Activated T-cell treated with anti-CD3 and anti-CD28 coated beads for 24 hours (primary cell): ENCODE measurements at regions not wholly inside any gene's neighbourhood (a gene's known extent, or its start where the extent isn't known, plus 50 kb on each side); places are given as distances from the start of the nearest gene placed in this dataset.
"Not testable (repeated sequence)": the region's sequence is repeated elsewhere in the genome, so short reads cannot be mapped to it uniquely, and the experiment has no call there.

Experiments used
- DNase-seq: peaks from one replicate; pipeline ENCODE4 v3.0.0-alpha.2; 2020; ENCODE audit warnings: low read depth

GRCh38 chr6:19156443-19156842 is 680.7 kb upstream of the ID4 start:
- no peak for DNase-seq

GRCh38 chr6:19157486-19157885 is 679.7 kb upstream of the ID4 start:
- DNase-seq = no peak

- no peak for DNase-seq
Measured at GRCh38 chr6:19158586-19158985, 678.6 kb upstream of the ID4 start.

- no peak for DNase-seq
Measured at GRCh38 chr6:19159089-19159488, 678.1 kb upstream of the ID4 start.

- DNase-seq = no peak
Measured at GRCh38 chr6:19159561-19159960, 677.6 kb upstream of the ID4 start.

- DNase-seq = no peak
Measured at GRCh38 chr6:19160081-19160730, 677.0 kb upstream of the ID4 start.

GRCh38 chr6:19167251-19167650 is 669.9 kb upstream of the ID4 start:
- DNase-seq = no peak

- DNase-seq = no peak
Measured at GRCh38 chr6:19169366-19169765, 667.8 kb upstream of the ID4 start.

GRCh38 chr6:19175023-19175422 is 662.1 kb upstream of the ID4 start:
- no peak for DNase-seq

- no peak for DNase-seq
Measured at GRCh38 chr6:19180348-19181072, 656.7 kb upstream of the ID4 start.

GRCh38 chr6:19181211-19181610 is 656.0 kb upstream of the ID4 start:
- no peak for DNase-seq

GRCh38 chr6:19193624-19194023 is 643.5 kb upstream of the ID4 start:
- DNase-seq = no peak

- DNase-seq = no peak
Measured at GRCh38 chr6:19204445-19204844, 632.7 kb upstream of the ID4 start.

GRCh38 chr6:19205076-19205475 is 632.1 kb upstream of the ID4 start:
- no peak for DNase-seq

- DNase-seq = no peak
Measured at GRCh38 chr6:19209202-19209601, 628.0 kb upstream of the ID4 start.

GRCh38 chr6:19210849-19211590 is 626.1 kb upstream of the ID4 start:
- DNase-seq = no peak

GRCh38 chr6:19214231-19214630 is 622.9 kb upstream of the ID4 start:
- DNase-seq = no peak

GRCh38 chr6:19219931-19220330 is 617.2 kb upstream of the ID4 start:
- DNase-seq = no peak

- DNase-seq = no peak
Measured at GRCh38 chr6:19231878-19232561, 605.1 kb upstream of the ID4 start.

- no peak for DNase-seq
Measured at GRCh38 chr6:19245656-19246055, 591.5 kb upstream of the ID4 start.

GRCh38 chr6:19247181-19247580 is 590.0 kb upstream of the ID4 start:
- not testable (repeated sequence) for DNase-seq

- not testable (repeated sequence) for DNase-seq
Measured at GRCh38 chr6:19256123-19256522, 581.0 kb upstream of the ID4 start.

- no peak for DNase-seq
Measured at GRCh38 chr6:19261642-19262041, 575.5 kb upstream of the ID4 start.
